GM20000 (cell line): ENCODE measurements at regions not wholly inside any gene's neighbourhood (a gene's known extent, or its start where the extent isn't known, plus 50 kb on each side); places are given as distances from the start of the nearest gene placed in this dataset.
"Not testable (repeated sequence)": the region's sequence is repeated elsewhere in the genome, so short reads cannot be mapped to it uniquely, and the experiment has no call there.

Experiments
- DNase-seq: peaks from one replicate; pipeline ENCODE4 v3.0.0; 2012; ENCODE audit warnings: low spot score
- TF ChIP-seq, protein P1 (sequence below): IDR thresholded peaks from 2 replicates; pipeline ENCODE4 v1.5.1; 2012; ENCODE audit warnings: mild to moderate bottlenecking, control low read depth; ENCODE audit errors: extremely low read depth, missing control alignments

DNA sequence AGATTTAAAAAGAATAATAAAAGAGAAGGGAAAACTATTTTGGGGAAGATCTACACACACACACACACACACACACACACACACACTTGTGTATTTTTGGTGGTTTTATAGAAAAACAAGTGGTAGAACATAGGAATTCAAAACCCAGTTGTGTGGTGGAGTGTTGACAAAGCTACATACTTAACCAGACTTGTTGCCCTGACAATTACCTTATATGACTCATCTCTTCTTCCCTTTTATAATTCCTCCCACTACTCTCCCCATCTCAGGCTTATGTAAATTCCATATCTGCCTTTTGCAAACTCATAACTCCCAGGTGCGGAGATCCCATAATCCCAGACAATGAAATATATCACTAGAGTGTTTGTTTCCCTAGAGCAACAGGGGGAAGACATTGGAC is 873.7 kb downstream of the NXPH1 start:
- no peak for DNase-seq
- TF ChIP-seq, protein P1, sequence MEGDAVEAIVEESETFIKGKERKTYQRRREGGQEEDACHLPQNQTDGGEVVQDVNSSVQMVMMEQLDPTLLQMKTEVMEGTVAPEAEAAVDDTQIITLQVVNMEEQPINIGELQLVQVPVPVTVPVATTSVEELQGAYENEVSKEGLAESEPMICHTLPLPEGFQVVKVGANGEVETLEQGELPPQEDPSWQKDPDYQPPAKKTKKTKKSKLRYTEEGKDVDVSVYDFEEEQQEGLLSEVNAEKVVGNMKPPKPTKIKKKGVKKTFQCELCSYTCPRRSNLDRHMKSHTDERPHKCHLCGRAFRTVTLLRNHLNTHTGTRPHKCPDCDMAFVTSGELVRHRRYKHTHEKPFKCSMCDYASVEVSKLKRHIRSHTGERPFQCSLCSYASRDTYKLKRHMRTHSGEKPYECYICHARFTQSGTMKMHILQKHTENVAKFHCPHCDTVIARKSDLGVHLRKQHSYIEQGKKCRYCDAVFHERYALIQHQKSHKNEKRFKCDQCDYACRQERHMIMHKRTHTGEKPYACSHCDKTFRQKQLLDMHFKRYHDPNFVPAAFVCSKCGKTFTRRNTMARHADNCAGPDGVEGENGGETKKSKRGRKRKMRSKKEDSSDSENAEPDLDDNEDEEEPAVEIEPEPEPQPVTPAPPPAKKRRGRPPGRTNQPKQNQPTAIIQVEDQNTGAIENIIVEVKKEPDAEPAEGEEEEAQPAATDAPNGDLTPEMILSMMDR: no peak

DNA sequence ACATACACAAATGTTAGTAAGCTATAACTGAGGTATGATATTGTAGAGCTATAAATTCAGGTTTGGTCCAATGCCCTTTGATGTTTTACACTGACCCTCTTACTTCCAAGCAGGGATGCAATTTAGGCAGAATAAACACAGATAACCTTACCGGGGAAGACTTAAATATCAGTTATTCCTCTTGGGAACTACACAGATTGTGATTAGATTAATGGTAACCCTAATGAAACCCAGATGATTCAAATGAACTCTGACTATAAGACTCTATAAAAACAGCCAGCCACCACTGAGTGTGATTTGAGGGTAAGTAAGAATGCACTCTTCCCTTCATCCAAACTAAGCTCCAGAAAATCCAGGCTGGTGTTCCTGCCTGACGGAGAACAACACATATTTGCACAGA is 891.1 kb downstream of the NXPH1 start:
- DNase-seq: no peak
- TF ChIP-seq, protein P1: no peak

DNA sequence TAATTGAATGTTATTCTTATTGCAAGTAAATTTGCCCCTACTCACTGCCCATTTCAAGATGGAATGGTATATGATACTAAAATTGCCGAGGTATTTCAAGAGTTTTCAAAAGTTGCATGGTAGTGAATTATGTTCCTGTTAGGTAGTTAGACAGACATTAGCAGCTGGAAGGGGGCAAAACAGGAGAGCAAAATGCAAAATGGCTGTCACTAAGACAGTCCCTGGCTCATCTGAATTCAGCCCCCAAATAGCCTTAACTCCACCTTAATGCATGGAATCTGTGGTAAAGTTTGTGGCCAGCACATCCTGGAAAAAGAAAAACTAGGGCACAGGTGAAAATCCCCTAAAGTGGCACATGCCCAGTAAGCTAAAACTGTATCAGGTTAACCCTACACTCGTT is 894.9 kb downstream of the NXPH1 start:
- TF ChIP-seq, protein P1: no peak
- DNase-seq: no peak

DNA sequence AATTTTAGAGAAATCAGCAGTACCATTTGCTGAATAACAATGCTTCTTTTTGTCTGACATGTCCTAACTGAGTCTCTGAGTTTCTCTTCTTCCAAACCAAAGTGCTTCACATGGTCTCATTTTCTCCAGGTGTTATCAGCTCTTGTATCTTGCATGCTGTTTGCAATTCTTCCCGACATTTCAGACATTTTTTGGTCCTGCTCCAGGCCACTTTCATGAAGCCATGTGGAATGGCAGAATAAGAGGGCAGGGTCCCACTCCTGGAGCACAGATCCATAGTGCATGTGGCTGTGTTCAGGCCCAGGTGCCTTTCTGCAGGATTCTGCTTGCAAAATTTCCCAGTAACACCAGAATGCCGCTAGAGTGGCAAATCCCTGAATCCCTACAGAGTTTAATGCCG is 916.2 kb downstream of the NXPH1 start:
- no peak for DNase-seq
- TF ChIP-seq, protein P1: no peak

DNA sequence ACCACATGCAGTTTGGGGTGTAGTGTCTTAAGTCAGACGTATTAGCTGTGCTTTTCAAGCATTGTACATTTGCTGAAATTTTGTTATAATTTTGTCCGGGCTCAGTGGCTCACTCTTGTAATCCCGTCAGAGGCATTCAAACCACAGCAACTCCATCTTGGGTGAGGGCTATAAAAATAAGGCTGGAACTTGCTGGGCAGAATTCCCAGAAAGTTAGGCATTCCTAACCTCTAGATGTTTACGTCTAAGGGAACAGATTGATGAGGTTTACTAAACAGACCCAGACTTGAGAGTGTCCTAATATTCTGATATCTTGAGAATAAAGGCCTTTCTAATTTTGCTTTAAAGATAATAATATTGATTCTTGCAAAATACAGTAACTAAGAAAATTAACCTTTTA is 957.8 kb downstream of the NXPH1 start:
- DNase-seq: no peak
- TF ChIP-seq, protein P1: no peak

DNA sequence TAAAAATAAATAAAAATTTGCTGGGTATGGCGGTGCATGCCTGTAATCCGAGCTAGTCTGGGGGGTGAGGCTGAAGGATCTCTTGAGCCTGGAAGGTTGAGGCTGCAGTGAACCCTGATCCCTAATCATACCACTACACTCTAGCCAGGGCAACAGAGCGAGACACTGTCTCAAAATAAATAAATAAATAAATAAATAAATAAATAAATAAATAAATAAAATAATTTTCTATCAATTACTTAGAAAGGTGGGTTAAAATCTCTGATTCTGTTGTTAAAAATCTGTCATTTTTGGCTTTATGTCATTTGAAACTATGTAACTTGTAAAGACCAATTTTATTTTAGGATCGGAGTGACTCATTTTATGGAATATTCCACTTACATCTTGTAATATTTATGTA is 958.6 kb downstream of the NXPH1 start:
- TF ChIP-seq, protein P1: no peak
- DNase-seq: no peak

DNA sequence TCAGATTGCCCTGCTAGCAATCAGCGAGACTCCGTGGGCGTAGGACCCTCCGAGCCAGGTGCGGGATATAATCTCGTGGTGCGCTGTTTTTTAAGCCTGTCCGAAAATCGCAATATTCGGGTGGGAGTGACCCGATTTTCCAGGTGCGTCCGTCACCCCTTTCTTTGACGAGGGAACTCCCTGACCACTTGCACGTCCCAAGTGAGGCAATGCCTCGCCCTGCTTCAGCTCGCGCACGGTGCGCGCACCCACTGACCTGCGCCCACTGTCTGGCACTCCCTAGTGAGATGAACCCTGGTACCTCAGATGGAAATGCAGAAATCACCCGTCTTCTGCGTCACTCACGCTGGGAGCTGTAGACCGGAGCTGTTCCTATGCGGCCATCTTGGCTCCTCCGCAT is 971.0 kb downstream of the NXPH1 start:
- DNase-seq: not testable (repeated sequence)

DNA sequence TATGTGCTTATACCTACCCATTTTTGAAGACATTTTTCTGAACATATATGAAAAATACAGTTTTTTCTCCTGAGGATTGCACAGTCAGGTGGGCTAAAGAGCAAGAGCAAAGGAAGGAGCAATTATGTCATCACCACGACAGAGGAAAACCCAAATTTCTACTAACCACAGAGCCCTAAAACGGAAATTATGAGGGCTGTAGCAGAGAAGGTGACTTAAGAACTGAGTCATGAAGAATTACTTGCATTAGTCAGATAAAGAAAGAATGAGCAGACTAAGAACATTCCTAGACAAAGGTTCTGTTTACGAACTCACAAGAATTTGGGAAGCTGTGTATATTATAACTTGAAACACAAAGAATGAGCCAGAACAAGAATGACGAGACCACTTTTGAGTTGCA is 974.4 kb downstream of the NXPH1 start:
- DNase-seq: no peak

More for the DNA sequence above, 974.4 kb downstream of the NXPH1 start:
- TF ChIP-seq, protein P1: no peak
